OCI-LY7 (cell line): ENCODE measurements at regions not wholly inside any gene's neighbourhood (a gene's known extent, or its start where the extent isn't known, plus 50 kb on each side); places are given as distances from the start of the nearest gene placed in this dataset.
"Not testable (repeated sequence)": the region's sequence is repeated elsewhere in the genome, so short reads cannot be mapped to it uniquely, and the experiment has no call there.

Experiments
- BruUV-seq: library from RNA; stranded (reverse); fragments of 400-500 nt; replicated peaks from 2 replicates; lab custom pipeline; 2021; lab: Mats Ljungman, UMichigan
- CTCF ChIA-PET: fragments of 300-600 bp; sonication (Branson Sonifier 250); formaldehyde crosslinking; loops from one replicate; lab custom pipeline; 2022; ENCODE audit warnings: antibody characterized with exemption; ENCODE audit not compliant: unreplicated experiment; lab: Charles Lee
- POLR2A ChIA-PET: fragments of 300-600 bp; sonication (Branson Sonifier 250); formaldehyde crosslinking; loops from one replicate; lab custom pipeline; 2022; ENCODE audit warnings: antibody characterized with exemption; lab: Charles Lee
- DNase-seq: peaks from one replicate; pipeline ENCODE4 v3.0.0-alpha.2; 2015; ENCODE audit warnings: low spot score
- H2AFZ ChIP-seq: fragments of 200-600 bp; sonication (generic), shearing (Covaris generic); 2 replicates; pipeline ENCODE4 v1.6.1; 2014; ENCODE audit warnings: mild to moderate bottlenecking, antibody characterized with exemption, low read length, moderate library complexity
- H3K27ac ChIP-seq: fragments of 200-600 bp; sonication (generic); 2 replicates; pipeline ENCODE4 v1.5.1; 2014; ENCODE audit warnings: mixed run types, low read depth, mild to moderate bottlenecking, moderate library complexity, low read length, inconsistent platforms; ENCODE audit not compliant: poor library complexity, severe bottlenecking
- H3K36me3 ChIP-seq: fragments of 200-600 bp; sonication (generic); 2 replicates; pipeline ENCODE4 v1.6.1; 2014; ENCODE audit warnings: mild to moderate bottlenecking, antibody characterized with exemption, low read length, moderate library complexity, mixed read lengths; ENCODE audit not compliant: insufficient read depth
- H3K4me1 ChIP-seq: fragments of 200-600 bp; sonication (generic); 2 replicates; pipeline ENCODE4 v1.5.1; 2014; ENCODE audit warnings: mild to moderate bottlenecking, low read length; ENCODE audit not compliant: insufficient read depth, poor library complexity, severe bottlenecking
- H3K4me2 ChIP-seq: fragments of 200-600 bp; sonication (generic); 2 replicates; pipeline ENCODE4 v1.6.1; 2014; ENCODE audit warnings: mild to moderate bottlenecking, low read length
- H3K4me3 ChIP-seq: fragments of 200-600 bp; sonication (generic); 2 replicates; pipeline ENCODE4 v1.5.1; 2014; ENCODE audit warnings: mild to moderate bottlenecking, low read depth, low read length; ENCODE audit not compliant: poor library complexity, severe bottlenecking
- H3K79me2 ChIP-seq: fragments of 200-600 bp; sonication (generic); 2 replicates; pipeline ENCODE4 v1.6.1; 2016; ENCODE audit warnings: low read depth, mild to moderate bottlenecking, low read length, moderate library complexity, mixed read lengths; ENCODE audit not compliant: insufficient read depth
- H3K9me2 ChIP-seq: fragments of 200-600 bp; sonication (generic); 2 replicates; pipeline ENCODE4 v1.6.1; 2016; ENCODE audit warnings: mild to moderate bottlenecking, low read length, mixed read lengths; ENCODE audit not compliant: insufficient read depth
- H3K9me3 ChIP-seq: fragments of 200-600 bp; sonication (generic); 2 replicates; pipeline ENCODE4 v1.6.1; 2014; ENCODE audit warnings: mild to moderate bottlenecking, mixed run types, low read length, mixed read lengths
- H4K20me1 ChIP-seq: fragments of 200-600 bp; sonication (generic); 2 replicates; pipeline ENCODE4 v1.6.1; 2014; ENCODE audit warnings: mild to moderate bottlenecking, antibody characterized with exemption, low read length, moderate library complexity, mixed read lengths; ENCODE audit not compliant: insufficient read depth
- CTCF ChIP-seq: fragments of 200-600 bp; sonication (generic); conservative IDR thresholded peaks from 2 replicates; pipeline ENCODE4 v1.5.1; 2014; ENCODE audit warnings: mild to moderate bottlenecking, antibody characterized with exemption, low read length, moderate library complexity, mixed read lengths
- EZH2phosphoT487 ChIP-seq: fragments of 200-600 bp; sonication (generic); IDR thresholded peaks from 2 replicates; pipeline ENCODE4 v1.6.1; 2018; ENCODE audit warnings: low read depth, borderline replicate concordance, mild to moderate bottlenecking, mixed run types, antibody characterized with exemption, low read length, moderate library complexity, mixed read lengths
- intact Hi-C: fragments of 100-400 bp; cut with micrococcal nuclease; formaldehyde crosslinking; loops from one replicate; pipeline ENCODE4 v1.10.0; 2022; ENCODE audit not compliant: unreplicated experiment

GRCh38 chr9:81028504-81028903 is 660.8 kb downstream of the TLE1 start:
- CTCF ChIA-PET = no interaction called here
- no peak overlapping the region for H2AFZ ChIP-seq
- intact Hi-C loops = no loop called here
- BruUV-seq = no TSS peak
- TF ChIP-seq CTCF (no peak), EZH2phosphoT487 (no peak)
- POLR2A ChIA-PET = no interaction called here
- DNase-seq = no peak
- no peaks in the 10 kb centered on the region for H3K36me3 ChIP-seq
- no peaks in the 10 kb centered on the region for H3K9me2 ChIP-seq
- H3K4me3 ChIP-seq = no peak overlapping the region
- H3K27ac ChIP-seq = no peak overlapping the region
- no peaks in the 10 kb centered on the region for H4K20me1 ChIP-seq
- H3K9me3 ChIP-seq = no peaks in the 10 kb centered on the region
- no peak overlapping the region for H3K4me2 ChIP-seq
- H3K4me1 ChIP-seq = no peaks in the 10 kb centered on the region
- H3K79me2 ChIP-seq = no peaks in the 10 kb centered on the region

GRCh38 chr9:81022177-81022576 is 667.2 kb downstream of the TLE1 start:
- Histone ChIP-seq H3K9me2 (no peaks in the 10 kb centered on the region), H3K79me2 (no peaks in the 10 kb centered on the region), H3K4me1 (no peaks in the 10 kb centered on the region), H3K4me2 (no peak overlapping the region), H3K36me3 (no peaks in the 10 kb centered on the region), H3K9me3 (no peaks in the 10 kb centered on the region), H3K4me3 (no peak overlapping the region), H2AFZ (no peak overlapping the region), H4K20me1 (no peaks in the 10 kb centered on the region), H3K27ac (no peak overlapping the region)
- CTCF ChIA-PET = no interaction called here
- no peak for DNase-seq
- intact Hi-C loops = no loop called here
- POLR2A ChIA-PET = interaction anchor here (0.5 to 0.7 kb wide), 2 partner anchors 10 to 48 kb away, joined by 3 to 4 read pairs; no protein-coding TSS in a partner anchor
- no peak for TF ChIP-seq CTCF
- TF ChIP-seq EZH2phosphoT487 = no peak
- no TSS peak for BruUV-seq

- H4K20me1 ChIP-seq, DNase-seq, H3K79me2 ChIP-seq, H3K27ac ChIP-seq, H3K36me3 ChIP-seq, H3K9me3 ChIP-seq, H2AFZ ChIP-seq, H3K4me1 ChIP-seq, H3K9me2 ChIP-seq, CTCF ChIA-PET, H3K4me2 ChIP-seq, POLR2A ChIA-PET, H3K4me3 ChIP-seq, intact Hi-C loops, BruUV-seq: not testable (repeated sequence)
Observed at GRCh38 chr9:81014945-81015344, 674.4 kb downstream of the TLE1 start.

GRCh38 chr9:81013191-81013590 is 676.2 kb downstream of the TLE1 start:
- H3K36me3 ChIP-seq, CTCF ChIA-PET, H4K20me1 ChIP-seq, H3K9me3 ChIP-seq, intact Hi-C loops, DNase-seq, POLR2A ChIA-PET, H3K9me2 ChIP-seq, H3K4me3 ChIP-seq, H3K4me1 ChIP-seq, H3K79me2 ChIP-seq, H3K27ac ChIP-seq, BruUV-seq, H2AFZ ChIP-seq, H3K4me2 ChIP-seq: not testable (repeated sequence)
